Transverse colon (tissue), 4 donors: ENCODE measurements at regions not wholly inside any gene's neighbourhood (a gene's known extent, or its start where the extent isn't known, plus 50 kb on each side); places are given as distances from the start of the nearest gene placed in this dataset.

Experiments used
- DNase-seq: peaks from one replicate; pipeline ENCODE4 v3.0.0-alpha.2; 2019
- H3K27ac ChIP-seq, 4 donors: fragments of 200-600 bp; sonication (generic); 2 replicates each; pipeline ENCODE4 v1.5.1; 2016 to 2018; ENCODE audit warnings: inconsistent platforms in 4 of 4
- H3K27me3 ChIP-seq: fragments of 200-600 bp; sonication (generic); 2 replicates; pipeline ENCODE4 v1.5.1; 2017; ENCODE audit warnings: inconsistent platforms
- H3K36me3 ChIP-seq, 4 donors: fragments of 200-600 bp; sonication (generic); 2 replicates each; pipeline ENCODE4 v1.5.1; 2017 to 2019; ENCODE audit warnings: inconsistent platforms in 4 of 4
- H3K4me1 ChIP-seq, 4 donors: fragments of 200-600 bp; sonication (generic); 2 replicates each; pipeline ENCODE4 v1.5.1; 2017 to 2020; ENCODE audit warnings: inconsistent platforms in 4 of 4
- H3K4me3 ChIP-seq, 4 donors: fragments of 200-600 bp; sonication (generic); 1 replicate in 1 of 4; 2 replicates in 3 of 4; pipeline versions ENCODE4 v1.5.1 to v1.6.1; 2017 to 2019; ENCODE audit warnings: inconsistent platforms in 4 of 4
- H3K9me3 ChIP-seq, 2 donors: fragments of 200-600 bp; sonication (generic); 2 replicates each; pipeline ENCODE4 v1.5.1; 2017 to 2019; ENCODE audit warnings: inconsistent platforms in 2 of 2
- EP300 ChIP-seq: sonication (generic); formaldehyde crosslinking; IDR thresholded peaks from one replicate; pipeline ENCODE4 v1.6.1; 2017; ENCODE audit warnings: antibody characterized with exemption, low read depth
- POLR2A ChIP-seq: fragments of 450-650 bp; IDR thresholded peaks from one replicate; pipeline ENCODE4 v1.6.1; 2016; ENCODE audit warnings: antibody characterized with exemption, mild to moderate bottlenecking, moderate library complexity
- POLR2AphosphoS5 ChIP-seq, 3 donors: sonication (generic); formaldehyde crosslinking; IDR thresholded peaks; one replicate each; pipeline ENCODE4 v1.6.1; 2016; ENCODE audit warnings: antibody characterized with exemption in 3 of 3
- WGBS, 2 donors: methylation state at CpG; one replicate each; pipeline ENCODE4 v1.1.5; 2018; ENCODE audit warnings: low coverage in 1 of 2; 5-methylcytosine and 5-hydroxymethylcytosine counted together
- in situ Hi-C, 4 donors: fragments of 200-750 bp; cut with MboI; loops; one replicate each; pipeline versions ENCODE4 v1.15.0 to v1.15.1; 2017; ENCODE audit warnings: low sequenced_read_pairs in 3 of 4, low pct_ligation_motif_present in 1 of 4, low pct_unique_long_range_greater_than_20kb in 1 of 4
- intact Hi-C: fragments of 100-400 bp; cut with DNase I; formaldehyde crosslinking; loops from one replicate; pipeline ENCODE4 v1.15.1; 2023; ENCODE audit warnings: low total_unique reads
- TF ChIP-seq, protein P1 (sequence below), 5 experiments: fragments of 200-600 bp in 3 of 5; fragments of 450-650 bp in 2 of 5; sonication (generic) in 3 of 5; IDR thresholded peaks; 1 replicate in 2 of 5; 2 replicates in 3 of 5; pipeline ENCODE4 v1.5.1; 2016 to 2017; ENCODE audit warnings: antibody characterized with exemption in 5 of 5, inconsistent platforms in 3 of 5, mild to moderate bottlenecking in 2 of 5, moderate library complexity in 1 of 5

DNA sequence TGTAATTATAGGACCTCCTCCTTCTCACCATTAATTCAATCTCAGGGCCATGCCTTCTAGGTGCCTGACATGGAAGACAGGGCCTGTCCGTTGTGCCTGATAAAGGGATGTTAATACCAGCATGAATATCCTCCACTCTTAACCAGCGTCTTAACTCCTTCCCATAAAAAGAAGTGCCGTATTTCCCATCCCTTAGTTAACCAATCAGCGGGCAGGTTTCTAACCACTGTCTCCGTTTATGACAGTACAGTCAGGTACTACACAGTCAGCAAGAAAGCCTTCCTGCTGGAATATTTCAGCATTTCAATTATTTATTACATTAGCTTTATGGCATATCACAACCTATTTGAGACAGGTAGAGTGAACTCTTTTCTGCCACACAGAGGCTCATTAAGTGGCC lies 308.6 kb upstream of the FZD8 start:
- H3K4me1 ChIP-seq, result no peaks in the 10 kb centered on the region
- intact Hi-C loops (loop anchor here (5.0 kb wide), 1 partner anchor 877 kb away; no protein-coding TSS in a partner anchor), in situ Hi-C loops (no loop called here)
- no peak overlapping the region for H3K4me3 ChIP-seq
- TF ChIP-seq EP300 (no peak), POLR2AphosphoS5 (IDR thresholded peaks at IDR 0.05) (no peak), POLR2A (no peak)
- TF ChIP-seq, protein P1, sequence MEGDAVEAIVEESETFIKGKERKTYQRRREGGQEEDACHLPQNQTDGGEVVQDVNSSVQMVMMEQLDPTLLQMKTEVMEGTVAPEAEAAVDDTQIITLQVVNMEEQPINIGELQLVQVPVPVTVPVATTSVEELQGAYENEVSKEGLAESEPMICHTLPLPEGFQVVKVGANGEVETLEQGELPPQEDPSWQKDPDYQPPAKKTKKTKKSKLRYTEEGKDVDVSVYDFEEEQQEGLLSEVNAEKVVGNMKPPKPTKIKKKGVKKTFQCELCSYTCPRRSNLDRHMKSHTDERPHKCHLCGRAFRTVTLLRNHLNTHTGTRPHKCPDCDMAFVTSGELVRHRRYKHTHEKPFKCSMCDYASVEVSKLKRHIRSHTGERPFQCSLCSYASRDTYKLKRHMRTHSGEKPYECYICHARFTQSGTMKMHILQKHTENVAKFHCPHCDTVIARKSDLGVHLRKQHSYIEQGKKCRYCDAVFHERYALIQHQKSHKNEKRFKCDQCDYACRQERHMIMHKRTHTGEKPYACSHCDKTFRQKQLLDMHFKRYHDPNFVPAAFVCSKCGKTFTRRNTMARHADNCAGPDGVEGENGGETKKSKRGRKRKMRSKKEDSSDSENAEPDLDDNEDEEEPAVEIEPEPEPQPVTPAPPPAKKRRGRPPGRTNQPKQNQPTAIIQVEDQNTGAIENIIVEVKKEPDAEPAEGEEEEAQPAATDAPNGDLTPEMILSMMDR (IDR thresholded peaks at IDR 0.05), result no peak
- no peaks in the 10 kb centered on the region for H3K36me3 ChIP-seq
- DNase-seq, result no peak
- H3K27ac ChIP-seq, result no peak overlapping the region
- H3K27me3 ChIP-seq, result no peaks in the 10 kb centered on the region
- no peaks in the 10 kb centered on the region for H3K9me3 ChIP-seq
- 79 to 85% methylated on average over 4 to 5 of the region's 5 CpGs for WGBS, 2 donors

DNA sequence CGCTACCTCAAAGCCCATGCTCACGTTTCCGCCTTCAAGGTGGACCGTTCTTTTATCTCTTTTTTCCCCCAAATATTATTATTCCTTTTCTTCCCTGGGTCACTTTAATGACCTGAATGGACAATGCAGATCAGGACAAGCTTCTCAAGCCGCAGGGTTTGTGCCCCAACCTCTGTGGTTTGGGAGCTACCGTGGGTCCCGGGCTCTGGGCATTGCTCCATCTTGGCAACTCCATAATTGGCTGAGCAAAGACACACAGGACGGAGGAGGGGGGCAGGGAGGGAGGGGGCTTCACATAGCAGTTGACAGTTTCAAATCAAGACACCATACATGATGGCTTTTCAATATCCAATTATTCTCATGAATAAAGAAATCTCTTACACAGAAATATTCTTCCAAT lies 308.1 kb upstream of the FZD8 start:
- Histone ChIP-seq H3K4me1 (no peaks in the 10 kb centered on the region), H3K27ac (no peak overlapping the region), H3K9me3 (no peaks in the 10 kb centered on the region), H3K36me3 (no peaks in the 10 kb centered on the region), H3K4me3 (no peak overlapping the region), H3K27me3 (no peaks in the 10 kb centered on the region)
- in situ Hi-C loops, result no loop called here
- no peak for TF ChIP-seq POLR2AphosphoS5 (IDR thresholded peaks at IDR 0.05)
- no peak for TF ChIP-seq POLR2A
- no peak for TF ChIP-seq EP300
- TF ChIP-seq, protein P1 (IDR thresholded peaks at IDR 0.05), result no peak
- WGBS, 2 donors, result 67 to 87% methylated on average over 1 to 8 of the region's 8 CpGs
- no peak for DNase-seq
- intact Hi-C loops, result loop anchor here (5.0 kb wide), 1 partner anchor 877 kb away; no protein-coding TSS in a partner anchor

DNA sequence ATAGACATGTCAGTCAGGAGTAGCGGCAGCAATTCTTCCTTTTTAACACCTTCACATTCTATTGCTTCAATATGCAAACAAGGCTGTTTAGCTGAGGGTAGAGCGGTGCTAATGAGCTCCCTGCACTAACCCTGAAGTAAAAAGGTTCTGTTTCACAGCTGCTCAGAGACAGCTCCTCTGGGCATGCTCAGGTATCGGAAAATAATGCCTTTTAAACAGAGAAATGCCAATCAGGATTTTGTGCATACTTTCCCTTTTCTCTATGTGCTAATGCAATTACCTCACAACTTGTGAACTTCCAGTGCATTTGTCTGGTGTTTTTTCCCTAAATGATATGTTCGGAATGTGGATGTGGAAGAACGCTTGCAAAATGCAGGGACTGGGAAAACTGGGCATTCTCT lies 307.7 kb upstream of the FZD8 start:
- intact Hi-C loops, result loop anchor here (5.0 kb wide), 1 partner anchor 877 kb away; no protein-coding TSS in a partner anchor
- no peaks in the 10 kb centered on the region for H3K36me3 ChIP-seq
- in situ Hi-C loops, result loop anchor here in 1 of 4 donors (25.0 kb wide), 1 partner anchor 288 kb away; no protein-coding TSS in a partner anchor
- no peaks in the 10 kb centered on the region for H3K9me3 ChIP-seq
- TF ChIP-seq EP300 (no peak), POLR2AphosphoS5 (IDR thresholded peaks at IDR 0.05) (no peak), POLR2A (no peak)
- TF ChIP-seq, protein P1 (IDR thresholded peaks at IDR 0.05), result no peak
- no peak overlapping the region for H3K27ac ChIP-seq
- no peaks in the 10 kb centered on the region for H3K4me1 ChIP-seq
- WGBS, 2 donors, result 83 to 93% methylated on average over 4 to 5 of the region's 5 CpGs
- no peak overlapping the region for H3K4me3 ChIP-seq
- no peak for DNase-seq
- no peaks in the 10 kb centered on the region for H3K27me3 ChIP-seq

DNA sequence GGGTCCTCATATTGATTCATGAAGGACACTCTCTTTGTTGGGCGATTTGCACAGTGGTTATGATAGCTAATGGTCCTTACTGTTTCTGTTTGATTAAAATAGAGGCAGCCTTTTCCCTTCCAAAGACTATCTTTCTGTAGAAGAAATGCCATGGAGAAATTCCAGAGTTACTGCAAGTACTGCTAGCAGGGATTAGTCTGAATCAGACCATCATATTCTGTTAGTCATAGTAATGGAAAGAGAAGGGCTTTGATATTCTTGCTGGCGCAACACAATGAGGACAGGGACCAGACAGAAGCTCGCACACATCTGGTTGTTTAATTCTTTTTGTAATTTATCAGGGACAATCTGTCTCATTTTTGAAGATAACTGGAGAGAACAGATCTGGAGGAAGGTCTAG lies 304.5 kb upstream of the FZD8 start:
- H3K9me3 ChIP-seq, result no peaks in the 10 kb centered on the region
- H3K27me3 ChIP-seq, result no peaks in the 10 kb centered on the region
- H3K36me3 ChIP-seq, result no peaks in the 10 kb centered on the region
- intact Hi-C loops, result no loop called here
- H3K4me1 ChIP-seq, result no peaks in the 10 kb centered on the region
- H3K4me3 ChIP-seq, result no peak overlapping the region
- no peak for DNase-seq
- TF ChIP-seq, protein P1 (IDR thresholded peaks at IDR 0.05), result no peak
- TF ChIP-seq POLR2AphosphoS5 (IDR thresholded peaks at IDR 0.05), result no peak
- TF ChIP-seq POLR2A, result no peak
- TF ChIP-seq EP300, result no peak
- no peak overlapping the region for H3K27ac ChIP-seq
- WGBS, 2 donors, result 75 to 80% methylated on average over 2 to 3 of the region's 3 CpGs
- in situ Hi-C loops, result loop anchor here in 1 of 4 donors (25.0 kb wide), 1 partner anchor 284 kb away; no protein-coding TSS in a partner anchor
